GM18511 (cell line): ENCODE measurements at regions not wholly inside any gene's neighbourhood (a gene's known extent, or its start where the extent isn't known, plus 50 kb on each side); places are given as distances from the start of the nearest gene placed in this dataset.

Experiments
- ATAC-seq: cut with Tn5 transposase; IDR thresholded peaks from one replicate; pipeline ENCODE4 v1.9.1; 2021; ENCODE audit warnings: mild to moderate bottlenecking, moderate library complexity; ENCODE audit not compliant: unreplicated experiment

DNA sequence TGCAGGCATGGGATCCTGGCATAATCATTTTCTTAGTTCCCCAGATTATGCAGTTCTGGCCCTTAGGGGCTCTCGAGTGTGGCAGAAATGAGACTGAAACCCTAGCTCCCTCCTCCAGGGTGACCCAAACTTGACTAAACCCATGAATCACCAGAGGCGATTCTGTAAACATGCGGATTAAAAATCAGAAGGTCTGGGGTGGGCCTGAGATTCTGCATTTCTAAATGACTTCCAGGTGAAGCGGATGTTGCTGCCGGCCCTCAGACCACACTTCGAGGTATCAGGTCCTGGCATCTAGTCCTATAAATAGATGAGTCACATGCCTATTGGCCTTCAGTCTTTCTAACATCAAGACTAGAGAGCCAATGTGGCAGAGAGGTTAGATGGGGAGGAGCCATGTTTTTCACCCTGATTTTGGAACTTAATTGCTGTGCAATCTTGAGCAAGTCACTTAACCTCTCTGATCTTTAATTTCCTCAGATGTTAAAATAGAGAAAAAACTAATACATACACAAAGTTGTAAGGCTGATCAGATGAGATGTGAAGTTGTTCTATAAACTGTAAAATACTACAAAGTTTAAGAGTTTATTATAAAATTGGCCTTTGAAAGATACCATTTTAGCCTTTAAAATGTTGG, 431.2 kb downstream of the FOXO1 start:
- ATAC-seq: no peak

DNA sequence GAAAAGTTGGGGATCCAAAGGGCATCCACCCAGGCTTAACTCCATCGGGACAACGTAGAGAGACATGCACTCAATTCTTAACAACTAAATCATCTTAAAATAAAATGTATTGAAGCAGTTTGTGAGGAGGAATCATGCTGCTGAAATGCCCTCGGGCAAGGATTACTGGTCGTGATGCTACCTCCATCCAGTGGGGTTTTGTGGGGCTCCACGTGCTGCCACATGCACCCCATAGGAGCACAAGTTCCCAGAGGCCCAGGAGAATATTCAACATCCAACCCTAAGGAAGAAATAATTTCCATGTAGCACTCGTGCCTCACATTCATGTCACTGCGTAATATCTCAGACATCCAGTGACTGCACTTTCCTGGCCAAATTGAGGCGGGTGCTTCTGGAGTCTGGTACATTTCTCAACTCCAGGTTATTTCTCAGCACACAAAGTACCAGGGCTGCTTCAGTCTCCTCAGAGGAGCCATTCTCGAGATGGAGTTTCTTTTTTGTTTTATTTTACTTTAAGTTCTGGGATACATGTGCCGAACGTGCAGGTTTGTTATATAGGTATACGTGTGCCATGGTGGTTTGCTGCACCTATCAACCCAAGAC, 429.8 kb downstream of the FOXO1 start:
- ATAC-seq: no peak

DNA sequence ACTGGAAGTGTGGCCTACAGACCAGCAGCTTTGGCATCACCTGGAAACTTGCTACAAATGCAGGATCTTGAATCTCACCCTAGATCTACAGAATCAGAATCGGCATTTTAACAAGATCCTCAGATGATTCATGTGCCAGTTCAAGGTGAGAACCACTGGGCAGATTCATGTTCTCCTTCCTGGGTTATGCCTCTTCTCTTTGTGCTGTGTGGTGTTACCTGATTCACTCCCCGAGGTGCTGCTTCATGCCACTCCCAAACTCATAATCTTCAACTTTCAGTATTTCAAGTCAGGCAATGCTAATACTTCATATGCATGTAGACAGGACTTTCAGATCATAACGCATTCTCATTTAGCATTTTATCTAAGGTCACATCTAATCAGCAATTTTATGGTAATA, 427.7 kb downstream of the FOXO1 start:
- no peak for ATAC-seq

DNA sequence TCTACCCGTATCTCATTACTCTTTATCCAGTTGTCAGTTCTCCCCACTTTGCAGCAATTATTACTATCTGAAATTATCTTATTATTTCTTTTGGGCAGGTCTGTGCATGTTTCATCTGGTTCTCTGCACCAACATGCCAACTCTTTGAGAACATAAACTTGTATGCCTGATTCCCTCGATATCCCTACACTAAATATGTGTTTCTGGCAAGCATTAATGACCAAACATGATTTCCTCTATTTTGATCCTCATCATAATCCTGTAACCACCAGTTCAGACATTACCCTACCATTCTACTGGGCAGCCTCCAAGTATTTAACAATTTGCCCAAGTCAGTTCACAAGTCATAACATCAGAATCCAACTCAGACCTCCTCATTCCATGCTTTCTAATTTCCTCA, 426.1 kb downstream of the FOXO1 start:
- no peak for ATAC-seq

DNA sequence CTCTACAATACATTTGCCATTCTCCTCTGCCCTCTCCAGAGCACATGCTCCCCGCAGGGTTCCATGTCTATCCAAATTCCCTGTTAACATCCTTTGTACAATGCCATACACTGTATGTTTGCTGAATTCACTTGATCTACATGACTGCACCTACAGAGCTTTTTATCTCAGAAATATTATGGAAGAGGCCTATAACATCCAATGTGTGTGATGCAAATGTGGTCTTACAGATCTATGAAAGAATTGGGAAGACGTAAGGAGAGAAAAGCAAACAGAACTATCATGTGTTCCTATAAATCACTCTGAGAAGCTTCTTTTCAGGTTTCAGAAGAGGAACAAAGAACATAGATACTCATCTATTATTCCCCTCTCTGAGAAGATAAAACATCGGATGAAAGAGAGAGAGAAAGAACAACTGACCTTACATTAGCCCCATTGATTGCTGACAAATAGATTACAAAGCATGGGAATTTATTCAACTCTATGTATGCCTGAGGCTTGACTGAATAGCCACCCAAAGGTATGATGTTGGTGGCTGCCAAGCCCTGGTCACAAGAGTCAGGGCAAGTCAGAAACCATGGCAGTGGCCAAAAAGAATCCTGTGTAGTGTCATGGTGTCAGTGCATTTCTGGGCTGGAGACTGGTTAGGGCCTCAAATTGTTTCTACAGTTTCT, 425.2 kb downstream of the FOXO1 start:
- ATAC-seq: no peak

DNA sequence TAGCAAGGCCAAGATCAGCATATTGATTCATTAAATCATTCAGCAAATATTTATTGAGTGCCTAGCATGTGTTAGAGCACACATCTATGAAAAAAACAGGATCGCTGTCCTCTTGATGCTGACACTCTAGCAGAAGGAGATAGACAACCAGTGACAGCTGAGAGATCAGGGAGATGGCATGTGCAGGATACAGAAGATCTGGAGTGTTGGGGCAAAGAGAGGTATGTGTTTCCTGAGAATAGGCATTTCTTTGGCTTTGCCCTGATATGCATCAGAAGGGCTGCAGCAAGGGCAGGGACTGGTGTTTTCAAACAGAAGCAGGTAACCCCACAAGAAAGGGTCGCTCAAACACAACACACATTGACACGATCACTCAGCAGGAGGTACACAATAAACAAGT, 423.4 kb downstream of the FOXO1 start:
- ATAC-seq: no peak

DNA sequence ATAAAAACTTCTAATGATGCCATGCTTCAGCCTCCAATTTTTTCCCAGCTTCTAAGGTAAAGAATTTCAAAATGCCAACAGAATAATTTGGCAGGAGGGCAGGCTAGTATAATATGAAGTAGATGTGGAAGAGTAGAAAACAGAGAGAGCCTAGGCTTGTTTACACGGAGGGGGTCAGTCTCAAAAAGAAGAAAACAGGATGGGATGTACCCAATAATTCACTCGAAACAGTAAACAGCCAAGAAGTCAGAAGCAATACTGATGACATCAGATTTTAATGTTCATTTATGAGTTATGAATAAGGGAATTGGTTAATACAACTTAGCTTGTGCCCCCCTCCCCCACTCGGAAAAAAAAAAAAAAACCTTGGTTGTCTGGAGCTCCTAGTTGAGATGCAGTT, 422.5 kb downstream of the FOXO1 start:
- no peak for ATAC-seq

DNA sequence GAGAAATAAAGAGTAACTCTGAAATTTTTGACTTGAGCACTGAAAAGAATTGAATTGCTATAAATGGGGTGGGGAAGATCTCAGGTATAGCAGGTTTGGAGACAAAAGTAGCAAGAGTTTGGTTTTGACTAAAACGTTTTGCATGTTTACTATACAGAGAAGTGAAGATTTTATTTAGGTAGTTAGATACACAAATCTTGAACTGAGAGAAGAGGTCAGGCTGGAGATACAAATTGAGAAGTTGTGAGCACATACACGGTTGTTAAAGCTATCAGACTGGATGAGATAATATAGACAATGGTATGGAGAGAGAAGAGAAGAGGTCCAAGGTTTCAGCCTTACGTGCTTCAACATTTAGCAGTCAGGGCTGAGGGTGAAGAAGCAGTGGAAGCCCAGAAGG, 420.9 kb downstream of the FOXO1 start:
- ATAC-seq: no peak

DNA sequence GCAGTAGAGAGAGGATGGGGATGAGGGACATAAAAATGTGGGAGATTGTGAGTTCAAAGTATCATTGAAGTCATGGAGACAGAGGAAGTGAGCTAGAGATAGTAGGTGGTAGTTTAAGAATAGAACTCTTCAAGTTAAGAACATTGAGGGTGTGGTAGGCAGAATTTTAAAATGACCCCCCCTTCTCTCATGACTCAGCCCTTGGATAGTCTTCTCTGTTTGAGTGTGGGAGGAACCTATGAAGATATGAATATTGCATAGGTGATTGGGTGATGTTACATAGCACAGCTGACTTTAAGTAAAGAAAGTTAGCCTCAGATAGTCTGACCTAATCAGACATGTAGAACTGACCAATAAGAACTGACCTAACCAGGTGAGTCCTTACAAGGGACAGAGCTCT, 418.6 kb downstream of the FOXO1 start:
- no peak for ATAC-seq

DNA sequence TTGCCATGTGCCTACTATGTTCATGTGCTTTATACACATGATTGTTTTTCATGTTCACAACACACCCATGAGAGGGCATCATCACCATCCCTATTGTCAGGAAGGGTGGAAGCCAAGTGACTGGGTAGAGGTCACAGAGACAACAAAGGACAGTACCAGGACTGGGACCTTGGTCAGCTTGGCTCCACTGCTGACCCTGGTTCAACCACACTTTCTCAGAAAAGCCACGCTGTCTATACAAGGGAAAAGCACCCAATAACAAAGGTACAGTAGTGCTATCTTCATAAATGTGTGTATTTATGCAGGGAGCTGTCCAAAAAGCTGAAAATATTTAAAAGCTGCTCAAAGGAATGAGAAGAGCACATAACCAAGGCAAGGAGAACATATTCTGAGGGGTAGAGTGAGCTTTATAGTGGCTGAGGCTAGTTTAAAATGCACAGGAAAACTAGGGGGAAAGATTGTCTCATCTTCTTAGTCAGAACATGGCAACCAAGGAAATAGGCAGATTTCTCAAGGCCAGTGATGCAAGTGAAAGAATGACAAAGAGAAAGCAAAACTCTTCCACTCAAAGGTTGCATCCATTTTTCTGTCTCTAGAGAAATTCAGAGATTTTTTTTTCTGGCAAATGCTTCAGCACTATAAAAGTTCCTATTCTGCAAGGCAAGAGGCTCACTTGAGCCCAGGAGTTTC, 415.0 kb downstream of the FOXO1 start:
- no peak for ATAC-seq

DNA sequence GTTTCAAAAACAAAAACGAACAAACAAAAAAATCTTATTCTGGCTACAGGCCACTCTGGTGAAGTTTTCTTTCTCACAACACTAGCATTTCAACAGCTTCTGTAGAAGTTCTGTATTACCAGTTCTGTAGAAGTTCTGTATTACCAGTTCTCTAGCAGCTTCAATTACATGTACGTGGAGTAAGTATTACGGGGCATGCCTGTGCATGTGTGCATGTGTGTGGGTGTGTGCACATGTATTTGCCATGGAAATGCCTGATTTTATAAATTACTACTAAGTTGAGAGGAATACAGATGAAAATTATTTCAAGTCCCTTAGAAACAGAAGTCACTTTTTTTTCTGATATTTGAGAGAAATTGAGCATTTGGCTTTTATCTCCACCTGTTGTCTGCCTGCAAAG, 414.2 kb downstream of the FOXO1 start:
- ATAC-seq: no peak

DNA sequence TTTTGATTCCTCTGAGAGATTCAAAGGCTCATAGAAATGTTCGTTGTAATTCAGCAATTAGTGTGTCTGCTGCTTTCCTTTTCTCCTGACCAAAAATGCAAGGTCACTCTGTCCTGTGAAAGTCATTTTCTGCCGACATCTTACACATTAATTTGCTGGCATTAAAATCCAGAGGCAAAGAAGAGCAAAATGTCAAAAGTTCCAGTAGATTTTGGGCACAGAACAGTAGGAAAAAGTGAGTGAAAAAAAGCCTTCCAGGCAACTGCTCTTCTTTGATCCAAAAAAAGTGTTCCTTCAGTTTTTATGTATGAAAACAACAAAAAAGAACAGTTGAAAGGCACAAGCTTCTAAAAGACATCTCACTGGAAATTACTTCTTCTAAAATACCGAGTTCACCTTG, 413.8 kb downstream of the FOXO1 start:
- no peak for ATAC-seq

DNA sequence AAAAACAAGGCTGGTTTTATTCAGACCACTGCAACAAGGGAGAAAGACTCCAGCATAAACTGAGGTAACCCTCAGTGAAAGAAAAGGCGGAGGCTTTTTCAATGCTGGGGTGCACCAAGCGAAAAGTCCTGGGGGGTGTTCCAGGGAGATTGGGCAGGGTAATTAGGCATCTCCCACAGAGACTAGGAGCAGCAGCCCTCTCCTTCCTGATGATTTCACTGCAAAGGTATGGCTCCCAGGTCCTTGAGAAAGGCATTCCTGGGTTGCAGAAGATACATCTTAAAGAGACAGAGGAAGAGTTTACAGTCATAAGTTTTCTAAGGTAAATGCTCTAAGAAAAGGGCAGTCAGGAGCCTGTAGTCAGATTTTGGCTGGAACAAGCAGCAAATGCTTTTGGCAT, 412.0 kb downstream of the FOXO1 start:
- no peak for ATAC-seq

DNA sequence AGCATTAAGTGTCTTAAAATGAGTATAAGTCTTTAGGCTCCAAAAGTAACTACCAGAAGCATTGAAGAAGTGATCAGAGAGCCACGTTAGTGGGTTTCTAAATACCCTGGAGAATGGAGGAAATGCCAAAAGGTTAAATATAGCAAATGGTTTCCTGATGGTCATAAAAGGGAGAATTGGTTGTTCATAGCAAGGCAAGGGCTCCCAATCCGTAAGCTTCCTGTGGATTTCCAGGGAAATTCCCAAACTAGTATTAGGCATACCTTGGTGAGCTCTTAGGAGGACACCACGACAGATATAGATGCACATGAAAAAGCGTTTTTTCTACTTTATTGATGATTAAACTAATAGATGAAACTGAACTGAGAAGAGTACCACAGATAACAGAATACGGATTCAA, 410.9 kb downstream of the FOXO1 start:
- ATAC-seq: no peak

DNA sequence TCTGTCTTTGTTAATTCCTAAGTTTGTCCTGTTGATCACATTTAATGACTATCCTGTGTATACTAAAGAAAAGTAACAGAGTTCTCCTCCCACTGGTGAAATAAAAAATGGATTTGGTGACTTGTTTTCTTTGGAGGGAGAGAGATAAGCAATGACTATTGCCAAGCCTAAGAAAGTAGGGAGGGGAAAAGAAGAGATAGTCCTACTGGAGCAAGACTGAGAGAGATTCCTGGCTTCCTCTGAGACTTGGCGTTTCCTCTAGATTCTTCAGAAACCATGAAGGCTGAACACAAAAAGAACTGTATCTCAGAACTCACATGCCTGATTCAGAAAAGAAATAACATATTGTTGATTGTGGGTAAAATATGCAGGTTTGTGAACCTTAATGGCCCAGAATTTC, 406.5 kb downstream of the FOXO1 start:
- ATAC-seq: no peak

DNA sequence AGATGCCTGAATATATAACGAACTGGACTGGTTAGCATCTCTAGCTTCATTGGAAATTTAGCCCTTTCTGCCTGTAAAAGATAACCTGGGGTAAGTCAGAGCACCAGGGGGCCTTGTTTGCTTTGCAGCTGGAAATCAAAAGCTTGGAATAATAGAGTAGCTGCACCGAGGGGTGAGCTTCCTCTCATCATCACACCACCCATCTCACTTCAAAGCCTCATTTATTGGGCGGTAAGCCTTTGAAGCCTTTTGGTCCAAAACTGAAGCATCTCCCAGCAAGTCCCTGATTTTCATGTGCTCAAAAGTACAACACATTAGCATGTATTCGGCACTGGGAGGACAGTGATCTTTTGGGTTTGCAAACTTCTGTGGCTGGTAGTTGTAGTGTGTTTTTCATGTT, 405.1 kb downstream of the FOXO1 start:
- ATAC-seq: no peak

DNA sequence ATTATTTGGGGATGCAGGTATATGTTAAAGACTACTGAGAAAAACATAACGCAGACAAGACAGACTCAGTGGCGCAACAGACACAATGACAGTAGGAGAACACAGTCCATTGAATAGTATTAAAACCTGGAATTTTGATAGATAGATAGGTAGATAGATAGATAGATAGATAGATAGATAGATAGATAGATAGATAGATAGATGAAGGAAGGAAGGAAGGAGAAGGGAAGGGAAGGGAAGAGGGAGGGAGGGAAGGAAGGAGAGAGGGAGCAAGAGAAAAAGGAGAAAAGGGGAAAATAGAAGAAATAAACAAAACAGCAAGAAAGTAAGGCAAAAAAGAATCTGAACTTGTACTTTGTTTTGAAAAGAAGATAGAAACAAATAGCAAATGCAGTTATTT, 404.5 kb downstream of the FOXO1 start:
- ATAC-seq: no peak

DNA sequence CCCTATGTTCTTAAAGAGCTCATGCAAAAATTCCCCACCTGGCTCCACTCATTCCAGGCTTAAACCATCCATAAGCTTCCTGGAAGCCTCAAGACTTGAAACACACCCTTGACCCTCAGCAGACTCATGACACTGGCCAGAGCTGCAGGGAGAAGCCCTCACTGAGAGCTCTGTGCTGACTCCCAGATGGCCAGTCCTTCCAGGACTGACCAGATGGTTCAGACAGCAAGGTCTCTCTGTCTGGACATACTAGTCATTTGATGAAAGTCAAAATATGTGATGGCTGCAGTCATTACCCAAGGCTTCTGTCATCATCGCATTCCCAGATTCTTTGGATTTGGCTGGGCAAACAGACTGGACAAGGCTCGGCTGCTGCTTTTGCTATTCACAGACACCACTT, 397.4 kb downstream of the FOXO1 start:
- ATAC-seq: no peak

DNA sequence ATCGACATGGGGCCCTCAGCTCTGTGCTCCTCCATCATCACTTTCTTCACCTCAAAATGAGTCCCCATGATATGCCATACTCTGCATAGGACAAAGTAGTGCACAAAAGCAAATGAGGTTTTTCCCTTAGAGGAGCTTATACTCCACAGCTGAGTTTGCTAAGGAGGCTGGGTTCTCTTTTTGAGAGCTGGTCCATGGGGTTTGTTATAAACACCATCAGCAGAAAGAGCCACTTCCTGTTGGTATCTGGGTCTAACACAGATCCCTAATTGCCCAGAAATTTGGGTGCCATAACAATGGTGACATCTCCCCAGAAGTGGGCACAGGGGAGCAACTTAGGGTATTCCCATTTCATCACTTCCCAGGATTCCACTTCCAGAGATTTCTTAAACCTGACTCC, 395.7 kb downstream of the FOXO1 start:
- ATAC-seq: no peak

DNA sequence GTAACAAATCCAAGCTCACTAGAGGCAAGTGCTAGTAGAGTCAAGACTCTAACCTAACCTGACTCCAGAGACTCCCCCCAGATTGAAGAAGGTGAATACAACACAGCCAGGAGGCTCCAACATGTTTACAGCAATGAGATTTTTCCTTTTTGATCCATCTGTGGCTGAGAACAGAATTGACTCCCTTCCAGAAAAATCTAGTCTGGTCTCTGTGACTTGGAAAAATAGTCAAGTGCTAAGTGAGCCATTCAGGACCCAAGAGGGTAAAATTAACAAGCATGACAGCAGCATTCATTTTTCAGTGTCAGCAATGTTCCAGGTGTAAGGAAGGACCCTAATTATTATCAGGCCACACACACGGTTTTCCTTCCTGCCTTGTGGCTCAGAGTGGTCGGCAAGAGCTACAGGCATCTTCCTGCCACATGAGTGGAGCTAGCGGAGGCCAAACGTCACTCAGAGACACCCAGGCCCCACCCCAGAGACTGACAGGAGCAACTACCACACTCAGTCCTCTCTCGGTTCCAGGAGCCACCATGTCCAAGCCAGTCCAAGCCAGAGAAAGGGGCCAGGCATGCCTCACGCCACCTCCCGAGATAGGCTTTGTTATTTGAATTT, 395.1 kb downstream of the FOXO1 start:
- ATAC-seq: no peak

DNA sequence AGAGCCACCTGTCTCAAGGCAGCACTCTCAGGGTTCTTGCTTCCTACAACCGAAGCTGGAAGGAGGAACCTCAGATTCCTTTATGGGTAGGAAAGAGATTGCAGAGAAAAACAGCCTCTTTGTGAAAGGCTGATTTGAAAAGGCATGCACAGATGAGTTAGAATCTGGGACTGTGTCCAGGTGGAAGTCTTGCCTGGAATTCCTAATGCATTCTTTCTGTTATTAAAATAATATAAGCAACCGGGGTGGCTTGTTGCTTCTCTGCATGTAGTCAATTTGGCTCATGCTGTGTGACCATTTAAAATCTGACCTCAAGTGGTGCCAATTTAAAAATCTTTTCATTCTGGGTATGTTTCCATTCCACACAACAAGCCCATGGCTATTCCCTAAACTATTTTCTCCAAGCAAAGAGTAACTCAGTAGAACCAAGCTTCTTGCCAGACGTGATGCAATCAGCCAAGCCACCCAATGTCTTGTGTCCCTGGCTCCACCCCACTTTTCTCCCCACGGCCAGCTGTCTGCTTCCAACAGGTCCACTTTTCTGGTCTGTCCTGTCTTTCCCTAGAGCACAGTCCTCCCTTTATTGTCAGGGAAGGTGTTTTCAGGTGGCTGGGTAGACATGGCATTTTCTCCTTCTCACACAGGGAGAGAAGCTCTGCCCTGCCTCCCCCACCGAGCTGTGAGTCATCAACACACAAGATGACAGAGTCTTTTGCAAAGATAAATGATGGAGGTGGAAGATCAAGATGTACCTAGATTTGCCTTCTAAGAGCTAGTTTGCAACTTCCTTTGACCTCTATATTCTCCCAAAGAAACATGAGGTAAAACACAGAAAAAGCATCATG, 394.3 kb downstream of the FOXO1 start:
- ATAC-seq: no peak
